ENCODE measurements at regions not wholly inside any gene's neighbourhood (a gene's known extent, or its start where the extent isn't known, plus 50 kb on each side); places are given as distances from the start of the nearest gene placed in this dataset.

DNA sequence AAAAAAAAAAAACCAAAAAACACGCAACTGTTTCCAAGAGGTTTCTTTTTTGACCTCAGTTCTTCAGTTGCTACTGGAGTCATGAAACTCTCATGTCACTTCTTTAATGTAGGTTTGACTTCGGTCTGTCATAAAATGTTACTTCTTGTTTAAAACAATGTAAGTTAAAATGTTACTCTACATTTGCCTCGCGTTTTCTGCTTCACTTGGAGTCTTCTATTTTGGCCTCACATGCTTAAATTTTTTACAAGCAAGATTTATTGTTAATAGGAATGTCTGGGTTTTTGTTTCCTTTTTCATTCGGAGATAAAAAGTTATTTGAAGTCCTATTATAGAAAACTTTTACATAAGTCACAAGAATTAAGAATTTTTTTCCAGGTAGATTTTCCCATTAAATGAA, 880.2 kb downstream of the LTN1 start:
- no peak overlapping the region for H3K4ac ChIP-seq (ENCODE audit: low read depth, low read length)
- H3K4me2 ChIP-seq (ENCODE audit: low read length): no peak overlapping the region
- H3K9me3 ChIP-seq (ENCODE audit: insufficient read depth, low read depth, low read length): no peaks in the 10 kb centered on the region
- H4K12ac ChIP-seq (ENCODE audit: low read depth, low read length): no peak overlapping the region
- DNase-seq: no peak
- H2BK12ac ChIP-seq (ENCODE audit: low read length): no peak overlapping the region
- no peaks in the 10 kb centered on the region for H3K36me3 ChIP-seq (ENCODE audit: control insufficient read depth in 1 of 2, insufficient read depth in 2 of 2, low read length in 2 of 2)
- H3K79me1 ChIP-seq (ENCODE audit: low read length): no peaks in the 10 kb centered on the region
- H2BK5ac ChIP-seq (ENCODE audit: low read depth, low read length, poor library complexity): no peak overlapping the region
- H4K91ac ChIP-seq (ENCODE audit: low read depth, low read length): no peak overlapping the region
- no CpG with 5 or more reads among the region's 5 CpGs for whole genome bisulfite sequencing (ENCODE audit: extremely low coverage, insufficient coverage, insufficient read length)
- H3K4me3 ChIP-seq (ENCODE audit: low read depth, low read length): no peak overlapping the region
- no peak overlapping the region for H2AFZ ChIP-seq (ENCODE audit: insufficient read depth, low read length, poor library complexity)
- no peak overlapping the region for H3K18ac ChIP-seq (ENCODE audit: low read length)
- H3K79me2 ChIP-seq (ENCODE audit: control insufficient read depth, insufficient read depth, low read length, poor library complexity): no peaks in the 10 kb centered on the region
- no peak overlapping the region for H3K14ac ChIP-seq (ENCODE audit: low read length)
- H4K8ac ChIP-seq (ENCODE audit: low read depth, low read length): no peak overlapping the region
- no peak overlapping the region for H2BK120ac ChIP-seq (ENCODE audit: insufficient read depth, low read length, poor library complexity)
- H3K9ac ChIP-seq (ENCODE audit: low read length): no peak overlapping the region
- no peaks in the 10 kb centered on the region for H3K4me1 ChIP-seq (ENCODE audit: control insufficient read depth in 1 of 2, insufficient read depth in 2 of 2, low read length in 2 of 2)
- H3K27ac ChIP-seq (ENCODE audit: low read depth, low read length): no peak overlapping the region
- no peaks in the 10 kb centered on the region for H3K27me3 ChIP-seq (ENCODE audit: insufficient read depth, low read length)
- H2AK5ac ChIP-seq (ENCODE audit: low read length): no peak overlapping the region
- H3K23ac ChIP-seq (ENCODE audit: low read length): no peak overlapping the region

GRCh38 chr21:28111151-28111619, 881.5 kb downstream of the LTN1 start:
- Histone ChIP-seq H4K12ac (ENCODE audit: low read depth, low read length) (no peak overlapping the region), H3K9ac (ENCODE audit: low read length) (no peak overlapping the region), H3K14ac (ENCODE audit: low read length) (no peak overlapping the region), H2BK12ac (ENCODE audit: low read length) (no peak overlapping the region), H2BK120ac (ENCODE audit: insufficient read depth, low read length, poor library complexity) (no peak overlapping the region), H3K18ac (ENCODE audit: low read length) (no peak overlapping the region), H3K4me2 (ENCODE audit: low read length) (no peak overlapping the region), H2BK5ac (ENCODE audit: low read depth, low read length, poor library complexity) (no peak overlapping the region), H4K8ac (ENCODE audit: low read depth, low read length) (no peak overlapping the region), H3K79me1 (ENCODE audit: low read length) (no peaks in the 10 kb centered on the region), H3K4me1 (ENCODE audit: control insufficient read depth in 1 of 2, insufficient read depth in 2 of 2, low read length in 2 of 2) (no peaks in the 10 kb centered on the region), H2AFZ (ENCODE audit: insufficient read depth, low read length, poor library complexity) (no peak overlapping the region), H3K9me3 (ENCODE audit: insufficient read depth, low read depth, low read length) (no peaks in the 10 kb centered on the region), H3K23ac (ENCODE audit: low read length) (no peak overlapping the region), H3K27me3 (ENCODE audit: insufficient read depth, low read length) (no peaks in the 10 kb centered on the region), H4K91ac (ENCODE audit: low read depth, low read length) (no peak overlapping the region), H3K79me2 (ENCODE audit: control insufficient read depth, insufficient read depth, low read length, poor library complexity) (no peaks in the 10 kb centered on the region), H2AK5ac (ENCODE audit: low read length) (no peak overlapping the region), H3K36me3 (ENCODE audit: control insufficient read depth in 1 of 2, insufficient read depth in 2 of 2, low read length in 2 of 2) (no peaks in the 10 kb centered on the region), H3K27ac (ENCODE audit: low read depth, low read length) (no peak overlapping the region), H3K4me3 (ENCODE audit: low read depth, low read length) (no peak overlapping the region), H3K4ac (ENCODE audit: low read depth, low read length) (no peak overlapping the region)
- no peak for DNase-seq
- no CpG with 5 or more reads among the region's 7 CpGs for WGBS (ENCODE audit: extremely low coverage, insufficient coverage, insufficient read length)

- no peak overlapping the region for H2BK5ac ChIP-seq (ENCODE audit: low read depth, low read length, poor library complexity)
- no peak overlapping the region for H4K8ac ChIP-seq (ENCODE audit: low read depth, low read length)
- H3K23ac ChIP-seq (ENCODE audit: low read length): no peak overlapping the region
- no peak overlapping the region for H2BK12ac ChIP-seq (ENCODE audit: low read length)
- no peaks in the 10 kb centered on the region for H3K79me1 ChIP-seq (ENCODE audit: low read length)
- no peaks in the 10 kb centered on the region for H3K36me3 ChIP-seq (ENCODE audit: control insufficient read depth in 1 of 2, insufficient read depth in 2 of 2, low read length in 2 of 2)
- no peak for DNase-seq
- H3K79me2 ChIP-seq (ENCODE audit: control insufficient read depth, insufficient read depth, low read length, poor library complexity): no peaks in the 10 kb centered on the region
- no peak overlapping the region for H3K27ac ChIP-seq (ENCODE audit: low read depth, low read length)
- no CpG with 5 or more reads among the region's 3 CpGs for WGBS (ENCODE audit: extremely low coverage, insufficient coverage, insufficient read length)
- no peak overlapping the region for H3K4ac ChIP-seq (ENCODE audit: low read depth, low read length)
- H3K18ac ChIP-seq (ENCODE audit: low read length): no peak overlapping the region
- no peaks in the 10 kb centered on the region for H3K27me3 ChIP-seq (ENCODE audit: insufficient read depth, low read length)
- H4K12ac ChIP-seq (ENCODE audit: low read depth, low read length): no peak overlapping the region
- H3K9me3 ChIP-seq (ENCODE audit: insufficient read depth, low read depth, low read length): no peaks in the 10 kb centered on the region
- no peak overlapping the region for H3K4me3 ChIP-seq (ENCODE audit: low read depth, low read length)
- H3K4me2 ChIP-seq (ENCODE audit: low read length): no peak overlapping the region
- no peak overlapping the region for H4K91ac ChIP-seq (ENCODE audit: low read depth, low read length)
- no peak overlapping the region for H2AK5ac ChIP-seq (ENCODE audit: low read length)
- H2AFZ ChIP-seq (ENCODE audit: insufficient read depth, low read length, poor library complexity): no peak overlapping the region
- H3K14ac ChIP-seq (ENCODE audit: low read length): no peak overlapping the region
- H3K4me1 ChIP-seq (ENCODE audit: control insufficient read depth in 1 of 2, insufficient read depth in 2 of 2, low read length in 2 of 2): no peaks in the 10 kb centered on the region
- H2BK120ac ChIP-seq (ENCODE audit: insufficient read depth, low read length, poor library complexity): no peak overlapping the region
- no peak overlapping the region for H3K9ac ChIP-seq (ENCODE audit: low read length)
Measured at GRCh38 chr21:28110716-28111115, 882.0 kb downstream of the LTN1 start.

- Histone ChIP-seq H3K9ac (ENCODE audit: low read length) (no peak overlapping the region), H3K27me3 (ENCODE audit: insufficient read depth, low read length) (no peaks in the 10 kb centered on the region), H3K9me3 (ENCODE audit: insufficient read depth, low read depth, low read length) (no peaks in the 10 kb centered on the region), H2BK12ac (ENCODE audit: low read length) (no peak overlapping the region), H2AFZ (ENCODE audit: insufficient read depth, low read length, poor library complexity) (no peak overlapping the region), H3K79me1 (ENCODE audit: low read length) (no peaks in the 10 kb centered on the region), H3K79me2 (ENCODE audit: control insufficient read depth, insufficient read depth, low read length, poor library complexity) (no peaks in the 10 kb centered on the region), H2AK5ac (ENCODE audit: low read length) (no peak overlapping the region), H3K4ac (ENCODE audit: low read depth, low read length) (no peak overlapping the region), H3K4me1 (ENCODE audit: control insufficient read depth in 1 of 2, insufficient read depth in 2 of 2, low read length in 2 of 2) (no peaks in the 10 kb centered on the region), H3K4me2 (ENCODE audit: low read length) (no peak overlapping the region), H3K36me3 (ENCODE audit: control insufficient read depth in 1 of 2, insufficient read depth in 2 of 2, low read length in 2 of 2) (no peaks in the 10 kb centered on the region), H3K18ac (ENCODE audit: low read length) (no peak overlapping the region), H2BK120ac (ENCODE audit: insufficient read depth, low read length, poor library complexity) (no peak overlapping the region), H3K27ac (ENCODE audit: low read depth, low read length) (no peak overlapping the region), H4K12ac (ENCODE audit: low read depth, low read length) (no peak overlapping the region), H4K91ac (ENCODE audit: low read depth, low read length) (no peak overlapping the region), H4K8ac (ENCODE audit: low read depth, low read length) (no peak overlapping the region), H3K14ac (ENCODE audit: low read length) (no peak overlapping the region), H2BK5ac (ENCODE audit: low read depth, low read length, poor library complexity) (no peak overlapping the region), H3K4me3 (ENCODE audit: low read depth, low read length) (no peak overlapping the region), H3K23ac (ENCODE audit: low read length) (no peak overlapping the region)
- WGBS (ENCODE audit: extremely low coverage, insufficient coverage, insufficient read length): no CpG with 5 or more reads among the region's 1 CpG
- no peak for DNase-seq
Measured at GRCh38 chr21:28110074-28110473, 882.6 kb downstream of the LTN1 start.
